ENCODE measurements at regions not wholly inside any gene's neighbourhood (a gene's known extent, or its start where the extent isn't known, plus 50 kb on each side); places are given as distances from the start of the nearest gene placed in this dataset.

GRCh38 chr20:11051136-11051535, 377.3 kb upstream of the JAG1 start:
- TF ChIP-seq CTCF (IDR thresholded peaks at IDR 0.05) (no peak), POLR2A (IDR thresholded peaks at IDR 0.05) (no peak)

All from Peyer's patch (tissue), 4 donors.